Suppressor macrophage treated with lipopolysaccharide for 1 hour (primary cell): ENCODE measurements at regions not wholly inside any gene's neighbourhood (a gene's known extent, or its start where the extent isn't known, plus 50 kb on each side); places are given as distances from the start of the nearest gene placed in this dataset.
A peak's percentile ranks its signal among the peaks of the same experiment; 100 is the strongest.
"Not testable (repeated sequence)": the region's sequence is repeated elsewhere in the genome, so short reads cannot be mapped to it uniquely, and the experiment has no call there.

ENCODE experiments used
- DNase-seq, 3 donors: peaks; one replicate each; pipeline ENCODE4 v3.0.0-alpha.2; 2020 to 2022

GRCh38 chr1:189151361-189151760 is 1326.3 kb downstream of the BRINP3 start:
- no peak for DNase-seq

DNA sequence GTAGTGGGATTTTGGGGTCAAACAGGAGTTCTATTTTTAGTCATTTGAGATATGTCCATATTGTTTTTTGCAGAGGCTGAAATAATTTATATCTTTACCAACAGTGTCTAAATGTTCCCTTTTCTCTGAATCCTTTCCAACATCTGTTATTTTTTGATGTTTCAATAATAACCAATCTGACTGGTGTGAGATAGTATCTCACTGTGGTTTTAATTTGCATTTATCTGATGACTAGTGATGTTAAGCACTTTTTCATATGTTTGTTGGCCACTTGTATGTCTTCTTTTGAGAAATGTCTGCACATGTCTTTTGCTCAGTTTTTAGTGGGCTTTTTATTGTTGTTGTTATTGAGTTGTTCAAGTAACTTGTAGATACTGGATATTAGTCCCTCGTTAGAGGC is 1325.0 kb downstream of the BRINP3 start:
- DNase-seq, result no peak

DNA sequence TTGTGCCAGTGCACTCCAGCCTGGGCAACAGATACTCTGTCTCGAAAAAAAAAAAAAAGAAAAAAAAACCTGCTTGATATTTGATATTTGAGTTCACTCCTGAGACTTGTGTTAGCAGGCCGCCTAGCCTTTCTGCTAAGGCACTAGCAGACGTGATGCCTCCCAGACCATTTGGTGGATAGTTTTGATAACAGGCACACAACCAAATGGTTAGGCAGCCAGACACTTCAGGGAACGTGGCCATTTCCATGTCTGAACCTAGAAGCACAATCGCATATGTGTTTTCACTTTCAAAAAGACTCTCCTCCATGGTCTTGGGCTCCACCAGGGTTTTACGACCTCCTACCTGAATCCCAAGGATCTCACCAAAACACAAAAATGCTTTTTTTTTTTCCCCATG is 1319.5 kb downstream of the BRINP3 start:
- DNase-seq, result no peak

DNA sequence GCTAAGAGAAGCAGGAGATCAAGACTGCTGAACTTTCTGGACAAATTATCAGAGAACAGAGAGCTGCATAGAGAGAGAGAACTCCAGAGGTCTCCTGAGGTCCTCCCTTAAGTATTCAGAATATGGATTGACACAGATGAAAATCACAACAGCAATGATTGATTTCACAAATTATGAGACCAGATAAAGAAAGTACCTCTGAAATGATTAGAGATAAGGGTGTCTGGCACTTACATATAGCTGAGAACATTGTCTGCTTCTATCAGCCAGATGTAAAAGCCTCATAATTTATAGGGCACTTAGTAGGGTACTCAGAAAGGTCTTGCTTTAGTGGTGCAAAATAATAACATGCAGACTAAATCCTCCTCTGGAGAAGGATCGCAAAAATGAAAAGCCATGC is 1301.8 kb downstream of the BRINP3 start:
- DNase-seq, result no peak

DNA sequence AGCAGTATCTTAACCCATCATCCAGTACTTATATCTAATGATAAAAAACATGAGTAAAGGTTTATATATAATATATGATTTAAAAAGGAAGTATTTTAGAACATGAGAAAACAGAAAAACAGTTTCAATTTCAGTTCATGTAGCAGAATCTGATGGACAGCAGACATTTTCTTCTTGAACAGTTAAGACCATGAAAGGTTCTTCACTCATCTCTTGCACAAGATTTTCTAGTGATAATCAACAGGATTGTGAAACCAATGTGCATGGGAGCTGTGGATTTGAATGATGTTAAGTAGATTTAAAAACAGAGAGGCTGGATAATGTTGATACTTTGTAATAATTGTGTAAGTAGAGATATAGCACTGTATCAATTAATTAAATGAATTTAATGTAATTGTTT is 1297.6 kb downstream of the BRINP3 start:
- DNase-seq, result no peak

GRCh38 chr1:189185097-189185496 is 1292.6 kb downstream of the BRINP3 start:
- DNase-seq, result no peak

DNA sequence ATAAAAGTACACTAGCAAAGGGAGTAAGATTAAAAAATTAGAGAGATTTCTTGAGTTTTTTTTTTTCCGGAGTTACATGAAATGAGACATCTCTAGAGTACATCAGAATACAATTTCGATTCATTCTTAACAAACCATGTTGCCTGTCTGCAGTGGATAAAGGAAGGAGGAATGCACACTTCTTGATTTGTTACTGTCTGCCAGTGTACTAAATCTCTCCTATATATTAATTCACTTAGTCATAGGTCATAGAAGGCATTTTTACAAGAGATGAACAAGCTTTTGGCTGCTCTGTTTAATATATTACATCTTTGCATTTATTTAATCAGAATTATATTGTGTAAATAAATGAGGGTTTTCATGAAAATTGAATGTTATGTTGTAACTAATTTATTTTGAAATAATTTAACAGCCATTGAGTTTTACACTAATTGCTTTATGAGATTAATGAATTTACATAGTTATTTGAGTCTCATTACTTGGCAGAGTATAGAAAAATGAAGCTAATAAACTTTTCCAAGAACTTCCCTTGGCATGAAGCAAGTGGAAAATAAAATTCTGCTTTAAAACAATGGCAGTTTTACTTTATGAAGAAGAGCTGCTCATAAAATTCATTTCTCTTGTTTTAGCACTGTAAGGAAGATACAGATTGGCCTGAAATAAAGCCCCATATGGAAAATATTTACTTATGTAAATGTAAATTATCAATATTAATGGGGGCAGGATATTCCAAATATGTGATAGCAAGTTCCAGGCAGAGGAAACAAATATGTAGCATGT is 1284.7 kb downstream of the BRINP3 start:
- no peak for DNase-seq

DNA sequence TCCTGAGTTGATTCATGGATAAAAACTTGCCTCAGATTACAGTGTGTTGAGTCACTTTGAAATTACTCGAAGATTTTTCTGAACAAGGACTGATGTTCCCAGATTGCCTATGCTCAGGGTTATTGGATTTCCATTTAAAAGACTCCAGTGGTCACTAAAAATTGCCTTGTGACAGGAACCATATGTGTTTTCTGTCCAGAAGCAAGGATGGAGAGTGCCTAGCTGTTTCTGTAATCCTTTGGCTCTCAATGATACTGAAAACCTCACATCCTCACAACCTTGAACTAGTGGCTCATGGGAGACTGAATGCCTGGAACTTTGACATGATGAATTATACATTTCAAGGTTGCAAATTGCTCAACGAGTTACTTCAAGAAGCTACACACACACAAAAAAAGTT is 1271.8 kb downstream of the BRINP3 start:
- no peak for DNase-seq

- DNase-seq, result no peak
These were observed 1271.0 kb downstream of the BRINP3 start for GRCh38 chr1:189206617-189207016.

DNA sequence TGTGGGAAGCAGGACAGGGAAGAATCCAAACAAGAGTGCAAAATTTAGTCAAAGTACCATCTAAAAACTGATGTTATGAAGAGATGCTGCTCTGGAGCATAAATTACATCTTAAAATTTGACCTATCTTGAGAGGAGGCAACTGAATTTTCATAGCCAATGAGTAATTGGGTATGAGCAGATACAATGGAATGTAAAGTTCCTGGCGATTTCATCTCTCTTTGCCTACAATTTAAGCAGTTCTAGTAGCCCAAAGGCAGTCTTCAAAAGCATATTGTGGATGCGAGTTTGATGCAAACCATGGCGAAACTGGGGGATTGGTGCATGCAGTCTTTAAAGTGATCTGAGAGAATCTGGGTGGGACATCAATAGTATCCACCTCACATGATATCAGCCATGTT is 1265.9 kb downstream of the BRINP3 start:
- DNase-seq, result no peak

DNA sequence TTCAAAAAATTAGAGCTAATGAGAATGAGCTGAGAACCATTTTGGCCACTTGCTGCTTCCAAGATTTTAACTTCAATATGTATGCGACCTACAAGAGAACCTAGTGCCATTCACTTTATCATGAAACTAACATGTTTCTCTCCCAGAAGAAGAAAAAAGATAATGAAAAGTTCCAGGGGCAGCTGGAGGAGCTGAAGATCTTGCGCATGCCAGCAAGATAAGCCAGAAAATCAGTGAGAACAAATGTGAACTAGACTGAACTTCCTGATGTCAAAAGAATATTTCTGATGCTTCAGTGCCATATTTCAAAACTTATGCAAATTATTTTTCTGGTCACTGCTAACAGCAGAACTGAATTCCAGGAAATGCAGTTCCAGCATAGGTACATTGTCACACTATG is 1265.1 kb downstream of the BRINP3 start:
- no peak for DNase-seq

DNA sequence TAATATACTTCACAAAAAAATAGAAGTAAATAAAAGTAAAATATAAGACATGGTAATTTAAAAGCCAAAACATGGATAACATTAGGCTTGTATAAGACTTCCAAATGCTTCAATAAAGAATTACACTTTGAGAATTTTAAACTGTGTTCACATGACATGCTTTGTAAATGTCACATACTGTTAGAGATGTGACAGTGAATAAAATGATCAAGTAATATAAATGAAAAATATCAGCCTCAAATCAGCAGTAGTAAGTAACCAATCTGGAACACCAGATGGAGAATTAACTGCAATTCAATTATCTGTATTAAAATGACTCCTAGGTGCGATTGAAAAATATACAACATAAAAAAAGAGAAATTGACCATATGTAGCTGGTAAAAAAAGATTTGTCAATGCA is 1260.8 kb downstream of the BRINP3 start:
- DNase-seq, result no peak

DNA sequence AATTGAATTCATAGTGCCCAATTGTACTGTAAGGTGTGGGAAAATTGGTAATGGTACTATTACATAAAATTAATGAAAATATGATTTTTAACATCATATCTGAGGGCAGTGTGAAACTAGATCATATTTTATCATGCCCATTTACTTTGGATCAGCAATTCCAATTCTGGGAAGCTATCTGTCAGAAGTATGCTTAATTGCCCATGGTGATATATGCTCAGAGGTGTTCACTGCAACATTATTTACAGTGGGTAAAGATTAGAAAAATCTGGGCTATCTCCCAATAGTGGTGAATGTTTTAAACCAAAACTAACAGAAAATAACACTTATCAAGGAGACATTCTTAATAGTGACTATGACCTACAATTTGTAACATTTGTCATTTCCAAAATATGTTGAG is 1260.0 kb downstream of the BRINP3 start:
- no peak for DNase-seq

- DNase-seq, result no peak
These were observed 1256.9 kb downstream of the BRINP3 start for GRCh38 chr1:189220750-189221149.

GRCh38 chr1:189225794-189226145 is 1251.9 kb downstream of the BRINP3 start:
- DNase-seq, result not testable (repeated sequence)

- DNase-seq, result no peak
These were observed 1250.9 kb downstream of the BRINP3 start for GRCh38 chr1:189226779-189227178.

- DNase-seq, result no peak
These were observed 1240.7 kb downstream of the BRINP3 start for GRCh38 chr1:189237008-189237407.

GRCh38 chr1:189253601-189254350 is 1223.9 kb downstream of the BRINP3 start:
- no peak for DNase-seq

- not testable (repeated sequence) for DNase-seq
These were observed 1216.5 kb downstream of the BRINP3 start for GRCh38 chr1:189261128-189261527.

DNA sequence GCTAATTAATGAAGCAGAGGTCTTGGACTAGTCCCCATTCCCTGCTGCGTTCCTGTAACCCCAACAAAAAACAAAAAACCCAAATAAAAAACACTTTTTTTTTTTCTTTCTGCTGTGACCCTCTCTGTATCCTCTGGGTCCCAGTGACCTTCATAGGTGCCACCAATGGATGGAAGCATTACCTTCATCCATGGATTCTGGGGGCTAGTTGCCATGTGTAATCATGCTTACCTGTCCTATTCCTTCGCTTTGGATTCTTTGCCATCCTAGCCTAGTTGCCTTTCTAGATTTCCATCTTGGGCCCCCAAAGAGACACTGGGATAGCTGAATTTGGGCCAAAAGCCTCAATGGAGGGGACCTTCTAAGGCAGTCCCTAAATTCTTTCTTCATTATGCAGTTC is 1208.7 kb downstream of the BRINP3 start:
- DNase-seq, result peak in 2 of 3 donors; percentile 2 to 5

DNA sequence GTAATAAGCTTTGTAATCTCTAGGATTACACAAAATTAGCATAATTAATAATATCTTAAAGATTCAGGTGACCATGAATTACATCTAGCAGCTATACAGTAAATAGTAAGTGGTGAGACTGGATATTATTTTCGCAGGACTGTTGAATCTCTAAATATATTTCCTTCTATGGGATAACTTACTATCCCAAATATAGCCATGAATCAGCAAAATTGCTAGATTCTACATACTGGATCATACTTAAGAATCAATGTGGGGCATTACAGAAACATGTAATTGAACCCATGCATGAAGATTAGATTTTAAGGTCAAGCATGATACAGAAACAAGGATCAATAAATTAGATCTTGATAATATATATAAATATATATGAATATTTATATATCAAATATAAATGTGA is 1203.4 kb downstream of the BRINP3 start:
- DNase-seq, result no peak

DNA sequence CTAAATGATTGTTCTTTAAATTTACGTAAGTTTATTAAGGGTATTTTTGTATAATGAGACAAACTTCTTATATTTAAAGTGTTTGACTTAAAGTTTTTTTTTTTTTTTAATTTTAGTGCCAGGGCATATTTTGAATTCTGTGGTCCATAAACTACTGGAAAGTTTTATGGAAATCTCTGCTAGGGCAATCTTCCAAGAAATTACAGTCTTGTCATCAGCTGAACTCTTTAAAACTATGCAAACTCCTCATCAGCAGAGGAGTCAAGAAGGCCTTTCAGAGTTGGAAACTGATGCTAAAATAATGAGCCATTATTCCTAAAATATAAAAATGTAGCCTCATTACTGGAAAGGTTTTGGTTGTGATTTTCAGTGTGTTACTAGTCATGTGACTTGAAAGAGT is 1201.9 kb downstream of the BRINP3 start:
- DNase-seq, result no peak

GRCh38 chr1:189289346-189289745 is 1188.3 kb downstream of the BRINP3 start:
- no peak for DNase-seq

- DNase-seq, result no peak
These were observed 1176.4 kb downstream of the BRINP3 start for GRCh38 chr1:189301235-189301634.

- no peak for DNase-seq
These were observed 1172.4 kb downstream of the BRINP3 start for GRCh38 chr1:189305279-189305678.
